RKO (cell line): ENCODE measurements at regions not wholly inside any gene's neighbourhood (a gene's known extent, or its start where the extent isn't known, plus 50 kb on each side); places are given as distances from the start of the nearest gene placed in this dataset.
A peak's percentile ranks its signal among the peaks of the same experiment; 100 is the strongest.

ENCODE experiments used
- DNase-seq: peaks from one replicate; pipeline ENCODE4 v3.0.0-alpha.2; 2016; ENCODE audit warnings: low spot score

- DNase-seq, result peak; percentile 70
These were observed 75.7 kb upstream of the F3 start for GRCh38 chr1:94617134-94617805.

DNA sequence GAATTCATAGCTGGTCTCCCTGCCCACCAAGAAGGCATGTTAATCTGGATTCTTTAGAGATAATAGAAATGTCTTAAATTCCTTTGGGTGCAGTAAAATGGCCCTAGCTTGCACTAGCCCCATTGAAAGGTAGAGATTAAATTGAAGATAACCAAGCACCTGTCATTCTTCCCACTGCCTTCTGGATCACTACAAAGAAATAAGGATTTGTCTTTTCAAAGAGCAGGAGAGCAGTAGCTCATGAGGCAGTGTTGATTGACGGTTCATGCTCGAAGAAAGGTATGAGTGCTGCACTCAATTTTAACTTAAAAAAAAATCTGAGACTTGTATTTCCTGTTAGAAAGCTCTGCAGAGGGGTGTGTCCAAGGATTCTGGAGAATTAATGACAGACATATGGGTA lies 74.9 kb upstream of the F3 start:
- DNase-seq, result no peak

GRCh38 chr1:94614996-94615395 lies 73.4 kb upstream of the F3 start:
- DNase-seq, result no peak

GRCh38 chr1:94614168-94614815 lies 72.7 kb upstream of the F3 start:
- DNase-seq, result no peak

GRCh38 chr1:94612525-94613204 lies 71.1 kb upstream of the F3 start:
- no peak for DNase-seq

- no peak for DNase-seq
These were observed 70.3 kb upstream of the F3 start for GRCh38 chr1:94611681-94612475.

DNA sequence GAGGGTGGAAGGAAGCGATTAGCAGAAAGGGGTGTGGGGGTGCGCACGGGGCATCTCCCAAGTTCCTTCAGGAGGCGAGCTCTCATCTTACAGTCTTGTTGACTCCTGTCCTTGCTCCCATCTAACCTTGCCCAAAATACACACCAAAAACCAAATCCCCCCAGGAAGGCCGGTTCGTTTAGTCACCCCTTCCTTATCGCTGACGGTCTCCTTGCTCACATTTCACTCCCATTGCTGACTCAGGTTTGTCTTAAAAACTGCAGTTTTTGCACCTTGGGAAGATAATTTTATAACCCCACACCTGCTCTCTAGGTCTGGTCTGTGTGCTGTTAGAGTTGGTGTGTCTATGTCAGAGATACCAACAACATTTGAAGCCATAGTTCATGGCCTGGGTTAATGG lies 68.1 kb upstream of the F3 start:
- no peak for DNase-seq

DNA sequence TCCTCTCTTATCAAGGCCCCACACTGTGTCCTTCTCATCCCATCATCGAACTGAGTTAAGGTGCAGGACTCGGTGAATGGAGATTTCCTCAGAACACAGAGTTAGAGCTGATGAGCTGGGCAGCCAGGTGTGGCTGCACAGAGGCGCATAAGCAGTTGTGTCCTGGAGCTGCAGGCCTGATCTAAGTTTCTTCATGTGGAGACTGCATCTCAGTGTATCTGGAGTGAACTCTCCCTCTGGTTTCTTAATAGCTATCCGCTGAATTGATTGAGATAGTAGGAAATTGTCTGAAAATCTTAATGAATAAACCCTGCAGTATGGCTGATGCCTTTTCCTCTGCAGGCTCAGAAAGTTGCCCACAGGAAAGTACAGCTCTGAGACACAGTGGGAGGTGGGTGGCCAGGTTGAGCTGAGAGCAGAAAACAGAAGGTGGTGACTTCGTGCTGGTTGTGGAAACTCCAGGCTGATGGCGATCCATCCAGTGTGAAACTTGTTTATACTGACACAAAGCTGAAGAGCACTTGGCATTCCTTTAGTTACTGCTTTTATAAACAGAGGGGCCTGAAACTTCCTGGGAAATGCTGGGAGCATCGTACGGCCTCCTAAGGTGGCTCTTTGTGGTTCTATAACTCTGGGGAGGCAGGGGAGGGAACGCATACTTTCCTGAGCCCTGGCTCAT lies 67.4 kb upstream of the F3 start:
- no peak for DNase-seq

DNA sequence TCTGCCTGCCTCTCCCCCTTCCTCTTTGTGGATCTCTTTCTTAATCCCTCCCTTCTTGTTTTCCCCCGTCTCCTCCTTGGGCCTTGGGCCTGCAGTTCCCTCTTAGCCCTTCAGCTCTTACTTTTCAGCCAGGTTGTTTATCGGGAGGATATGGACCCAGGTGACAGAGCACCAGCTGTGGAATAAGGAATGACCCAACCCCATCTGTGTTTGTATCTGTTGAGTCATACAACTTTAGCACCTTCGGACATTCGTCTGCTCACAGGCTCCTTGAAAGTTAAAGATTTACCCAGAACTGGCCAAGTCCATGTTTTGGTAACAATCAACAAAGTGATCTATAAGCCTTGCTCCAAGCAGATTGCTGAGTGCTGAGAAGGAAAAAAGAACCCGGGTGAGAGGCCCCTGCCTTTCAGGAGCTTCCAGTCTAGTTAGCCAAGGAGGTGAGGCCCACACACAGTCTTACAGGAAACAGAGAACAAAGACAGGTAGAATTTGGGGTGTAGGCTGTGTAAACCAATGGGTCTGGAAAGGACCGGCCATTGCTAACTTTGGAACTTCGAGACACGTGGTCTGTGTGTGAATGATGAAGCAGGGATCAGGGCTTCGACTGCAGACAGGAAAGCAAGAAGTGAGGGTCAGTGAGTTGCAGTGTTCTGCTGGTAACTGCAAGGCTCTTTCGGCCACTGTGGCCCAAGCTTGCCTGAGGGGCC lies 66.7 kb upstream of the F3 start:
- DNase-seq, result no peak

- DNase-seq, result no peak
These were observed 65.8 kb upstream of the F3 start for GRCh38 chr1:94607398-94607797.

- DNase-seq, result no peak
These were observed 64.9 kb upstream of the F3 start for GRCh38 chr1:94606471-94606870.

DNA sequence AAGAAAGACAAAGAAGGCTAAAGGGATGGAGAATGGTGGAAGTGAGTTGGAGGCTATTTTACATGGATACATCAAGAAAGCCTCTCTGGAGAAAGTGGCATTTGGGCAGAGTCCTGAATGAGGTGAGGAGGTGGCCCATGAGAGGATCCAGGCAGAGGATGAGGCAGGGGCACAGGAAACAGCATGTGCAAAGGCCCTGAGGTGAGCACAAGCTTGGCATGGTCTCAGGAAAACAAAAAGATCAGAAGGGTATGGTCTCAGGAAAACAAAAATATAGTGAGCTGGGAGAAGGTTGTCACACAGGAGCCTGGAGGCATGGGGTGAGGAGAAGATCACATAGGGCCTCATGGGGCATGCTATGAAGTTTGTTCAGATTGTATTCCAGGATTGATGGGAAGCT lies 62.1 kb upstream of the F3 start:
- DNase-seq, result no peak

DNA sequence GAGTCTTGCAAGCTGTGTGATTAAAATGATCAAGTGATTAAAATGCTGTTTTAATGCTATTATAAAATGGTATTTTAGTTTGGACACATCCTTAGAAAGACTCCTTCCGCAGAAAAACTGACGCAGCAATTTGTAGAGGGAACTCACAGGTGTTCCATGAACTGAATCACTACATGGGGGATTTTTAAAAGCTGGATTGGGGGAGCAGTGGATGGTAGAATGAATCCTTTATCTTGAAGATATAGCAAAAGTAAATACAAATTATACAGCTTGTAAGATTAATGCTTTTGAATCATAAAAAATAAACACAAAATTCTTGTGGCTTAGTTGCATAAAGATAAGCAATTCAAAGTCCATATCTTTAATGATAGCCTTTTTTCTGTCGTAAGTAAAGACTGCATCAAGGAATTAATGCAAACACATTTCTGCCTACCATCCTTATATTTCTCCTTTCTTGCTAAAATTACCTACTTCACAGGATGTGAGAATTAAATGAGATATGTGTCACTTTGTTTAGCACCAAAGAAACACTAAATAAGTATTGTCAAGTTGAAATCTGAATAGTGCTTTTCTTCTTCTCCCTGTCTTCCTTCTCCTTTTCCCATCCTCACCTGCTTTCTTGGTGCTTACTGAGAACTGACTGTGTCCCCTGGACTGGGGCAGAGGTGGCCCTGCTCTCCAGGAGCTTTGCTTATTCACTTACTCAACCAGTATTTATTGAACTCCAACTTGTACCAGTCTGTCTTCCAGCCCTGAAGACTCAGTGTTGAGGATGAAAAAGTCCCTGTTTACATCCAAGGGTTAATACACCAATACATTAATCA lies 61.5 kb upstream of the F3 start:
- DNase-seq, result no peak

DNA sequence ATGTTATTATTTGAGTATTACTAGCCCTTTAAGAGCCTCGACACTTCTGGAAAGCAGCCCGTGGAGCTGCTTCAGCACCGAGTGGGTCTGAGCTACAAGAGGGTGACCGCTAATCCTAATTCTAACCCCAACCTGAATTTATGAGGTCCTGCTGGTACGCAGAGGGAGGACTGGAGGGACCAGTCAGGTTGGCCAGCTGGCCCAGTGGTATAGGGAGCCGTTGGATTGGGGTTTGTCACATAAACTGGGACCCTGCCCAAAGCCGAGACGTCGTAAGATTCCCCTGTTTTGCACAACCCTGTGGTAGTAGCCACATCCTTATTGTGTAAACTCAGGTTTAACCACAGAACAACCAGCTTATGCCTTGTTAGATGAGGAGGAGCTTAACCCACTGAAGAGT lies 60.8 kb upstream of the F3 start:
- no peak for DNase-seq

- DNase-seq, result no peak
These were observed 59.0 kb upstream of the F3 start for GRCh38 chr1:94600556-94600955.

- peak; percentile 11 for DNase-seq
These were observed 57.7 kb upstream of the F3 start for GRCh38 chr1:94599095-94599813.

- DNase-seq, result peak; percentile 68
These were observed 56.1 kb upstream of the F3 start for GRCh38 chr1:94597701-94598100.

- DNase-seq, result no peak
These were observed 54.7 kb upstream of the F3 start for GRCh38 chr1:94596260-94596659.

DNA sequence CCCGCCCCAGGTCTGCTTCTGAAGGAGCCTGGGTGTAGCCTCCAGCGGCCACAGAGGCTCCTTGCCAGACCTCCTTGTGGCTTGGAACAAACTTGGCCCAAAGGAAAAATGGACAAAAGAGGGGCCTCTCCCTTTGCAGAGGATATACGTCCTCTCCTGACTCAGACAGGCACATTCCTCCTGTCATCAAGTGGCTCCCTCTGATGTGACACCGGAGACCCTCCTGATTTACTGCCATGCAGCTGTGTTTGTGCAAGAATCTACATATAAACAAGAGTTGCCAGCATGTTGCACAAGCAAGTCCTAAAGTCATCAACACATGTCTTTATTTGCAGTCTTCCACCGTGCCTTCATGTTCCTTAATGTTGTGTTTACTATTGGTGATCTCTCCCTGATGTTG lies 54.1 kb upstream of the F3 start:
- no peak for DNase-seq

DNA sequence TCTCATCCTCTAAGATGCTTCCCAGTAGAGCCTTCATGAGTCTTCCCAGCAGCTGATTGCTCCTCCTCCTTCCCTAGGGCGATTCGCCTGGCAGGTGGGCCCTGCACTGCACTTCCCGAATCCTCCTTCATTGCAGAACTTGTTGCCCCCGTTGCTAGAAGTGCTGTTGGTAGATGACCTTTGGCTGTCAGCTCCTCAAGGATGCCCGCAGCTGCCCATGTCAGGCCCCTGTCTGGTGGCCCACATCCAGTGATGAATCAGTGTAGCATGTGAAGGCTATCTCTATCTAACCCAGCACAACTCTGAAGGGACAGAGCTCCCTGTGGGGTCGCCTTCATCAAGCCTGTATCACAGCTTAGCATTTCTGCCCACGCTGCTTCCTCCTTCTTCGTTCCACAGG lies 52.1 kb upstream of the F3 start:
- DNase-seq, result no peak
